Mesenchymal stem cell (in vitro differentiated cells and primary cell): ENCODE measurements at regions not wholly inside any gene's neighbourhood (a gene's known extent, or its start where the extent isn't known, plus 50 kb on each side); places are given as distances from the start of the nearest gene placed in this dataset.

Experiments used
- DNase-seq: peaks from one replicate; pipeline ENCODE4 v3.0.0-alpha.2; 2013
- H2AFZ ChIP-seq: one replicate; pipeline ENCODE4 v1.6.1; 2013; ENCODE audit warnings: low read depth, mild to moderate bottlenecking, control low read depth, inconsistent platforms, low read length, moderate library complexity
- H2AK5ac ChIP-seq: 2 replicates; pipeline ENCODE4 v1.6.1; 2013; ENCODE audit warnings: low read length, moderate library complexity, mild to moderate bottlenecking, inconsistent platforms; ENCODE audit not compliant: severe bottlenecking
- H2BK120ac ChIP-seq: one replicate; pipeline ENCODE4 v1.6.1; 2013; ENCODE audit warnings: low read depth, mild to moderate bottlenecking, inconsistent platforms, low read length, moderate library complexity
- H2BK12ac ChIP-seq, 2 experiments: one replicate each; pipeline ENCODE4 v1.6.1; 2013; ENCODE audit warnings: inconsistent platforms in 2 of 2, low read length in 2 of 2, mild to moderate bottlenecking in 2 of 2, moderate library complexity in 2 of 2, control low read depth in 1 of 2
- H2BK15ac ChIP-seq: one replicate; pipeline ENCODE4 v1.6.1; 2013; ENCODE audit warnings: mild to moderate bottlenecking, low read depth, inconsistent platforms; ENCODE audit not compliant: poor library complexity, severe bottlenecking
- H2BK5ac ChIP-seq: 2 replicates; pipeline ENCODE4 v1.6.1; 2013; ENCODE audit warnings: low read depth, mild to moderate bottlenecking, low read length, control low read depth, inconsistent platforms; ENCODE audit not compliant: poor library complexity, severe bottlenecking
- H3K14ac ChIP-seq, 2 experiments: one replicate each; pipeline ENCODE4 v1.6.1; 2013; ENCODE audit warnings: inconsistent platforms in 2 of 2, low read length in 2 of 2, control low read depth in 1 of 2, mild to moderate bottlenecking in 1 of 2, moderate library complexity in 1 of 2
- H3K18ac ChIP-seq, 2 experiments: one replicate each; pipeline ENCODE4 v1.6.1; 2013; ENCODE audit warnings: inconsistent platforms in 2 of 2, low read length in 2 of 2, control low read depth in 1 of 2, low read depth in 1 of 2, mild to moderate bottlenecking in 1 of 2
- H3K23ac ChIP-seq, 2 experiments: one replicate each; pipeline ENCODE4 v1.6.1; 2013; ENCODE audit warnings: inconsistent platforms in 2 of 2, low read length in 2 of 2, mild to moderate bottlenecking in 2 of 2, moderate library complexity in 2 of 2, control low read depth in 1 of 2
- H3K27ac ChIP-seq: 2 replicates; pipeline ENCODE4 v1.5.1; 2013; ENCODE audit warnings: mild to moderate bottlenecking, moderate library complexity, low read length, control low read depth, inconsistent platforms; ENCODE audit not compliant: poor library complexity, severe bottlenecking
- H3K27me3 ChIP-seq, 2 experiments: 2 replicates each; pipeline versions ENCODE4 v1.6.1 to v1.7.0; 2013; ENCODE audit warnings: low read length in 2 of 2, mild to moderate bottlenecking in 2 of 2, moderate library complexity in 2 of 2, control low read depth in 1 of 2, inconsistent platforms in 1 of 2; ENCODE audit not compliant: control insufficient read depth in 1 of 2, insufficient read depth in 1 of 2
- H3K36me3 ChIP-seq, 2 experiments: 2 replicates each; pipeline versions ENCODE4 v1.6.1 to v1.7.0; 2013; ENCODE audit warnings: low read length in 2 of 2, control low read depth in 1 of 2, inconsistent platforms in 1 of 2, low read depth in 1 of 2, mild to moderate bottlenecking in 1 of 2; ENCODE audit not compliant: insufficient read depth in 2 of 2, control insufficient read depth in 1 of 2
- H3K4ac ChIP-seq, 2 experiments: one replicate each; pipeline ENCODE4 v1.6.1; 2013; ENCODE audit warnings: inconsistent platforms in 2 of 2, low read length in 2 of 2, mild to moderate bottlenecking in 2 of 2, moderate library complexity in 2 of 2, control low read depth in 1 of 2, low read depth in 1 of 2
- H3K4me1 ChIP-seq: 2 replicates; pipeline ENCODE4 v1.6.1; 2013; ENCODE audit warnings: low read depth, low read length, control low read depth; ENCODE audit not compliant: control insufficient read depth, insufficient read depth
- H3K4me2 ChIP-seq: 2 replicates; pipeline ENCODE4 v1.6.1; 2013; ENCODE audit warnings: low read length, mild to moderate bottlenecking, inconsistent platforms; ENCODE audit not compliant: poor library complexity, severe bottlenecking
- H3K4me3 ChIP-seq, 2 experiments: 2 replicates each; pipeline versions ENCODE4 v1.5.1 to v1.7.0; 2013; ENCODE audit warnings: low read length in 2 of 2, mild to moderate bottlenecking in 2 of 2, control low read depth in 1 of 2, low read depth in 1 of 2; ENCODE audit not compliant: insufficient read depth in 1 of 2
- H3K79me1 ChIP-seq: replicated peaks from 2 replicates; pipeline ENCODE4 v1.6.1; 2013; ENCODE audit warnings: mild to moderate bottlenecking, control low read depth, low read length, inconsistent platforms; ENCODE audit not compliant: poor library complexity, severe bottlenecking
- H3K9ac ChIP-seq: 2 replicates; pipeline ENCODE4 v1.7.0; 2013; ENCODE audit warnings: mild to moderate bottlenecking, low read length, moderate library complexity
- H3K9me3 ChIP-seq: 2 replicates; pipeline ENCODE4 v1.7.0; 2013; ENCODE audit warnings: mild to moderate bottlenecking, low read length; ENCODE audit not compliant: control insufficient read depth
- H4K8ac ChIP-seq: one replicate; pipeline ENCODE4 v1.6.1; 2013; ENCODE audit warnings: inconsistent platforms, mild to moderate bottlenecking, low read length, moderate library complexity
- H4K91ac ChIP-seq: one replicate; pipeline ENCODE4 v1.6.1; 2013; ENCODE audit warnings: mild to moderate bottlenecking, low read length, inconsistent platforms
- WGBS: methylation state at CpG from one replicate; pipeline ENCODE4 v1.1.7; 2013; ENCODE audit warnings: mixed read lengths; 5-methylcytosine and 5-hydroxymethylcytosine counted together

GRCh38 chr3:43854283-43854682, 163.5 kb downstream of the ABHD5 start:
- H4K91ac ChIP-seq: no peak overlapping the region
- H2BK15ac ChIP-seq: no peak overlapping the region
- H3K79me1 ChIP-seq: no peaks in the 10 kb centered on the region
- no peak overlapping the region for H2AFZ ChIP-seq
- H2AK5ac ChIP-seq: no peak overlapping the region
- no peak overlapping the region for H3K23ac ChIP-seq
- H3K4me2 ChIP-seq: no peak overlapping the region
- no peak overlapping the region for H3K14ac ChIP-seq
- no peak overlapping the region for H3K9ac ChIP-seq
- H2BK120ac ChIP-seq: no peak overlapping the region
- no peak for DNase-seq
- 83% methylated on average over 1 of the region's 2 CpGs for WGBS
- no peaks in the 10 kb centered on the region for H3K36me3 ChIP-seq
- H2BK5ac ChIP-seq: no peak overlapping the region
- no peak overlapping the region for H3K4me3 ChIP-seq
- no peak overlapping the region for H3K18ac ChIP-seq
- no peak overlapping the region for H3K4ac ChIP-seq
- H3K4me1 ChIP-seq: peaks cover 9% of the 10 kb centered on the region
- H4K8ac ChIP-seq: no peak overlapping the region
- H2BK12ac ChIP-seq: no peak overlapping the region
- no peaks in the 10 kb centered on the region for H3K27me3 ChIP-seq
- H3K27ac ChIP-seq: no peak overlapping the region
- no peaks in the 10 kb centered on the region for H3K9me3 ChIP-seq

GRCh38 chr3:43854916-43855315, 164.2 kb downstream of the ABHD5 start:
- no peak overlapping the region for H3K14ac ChIP-seq
- H2BK120ac ChIP-seq: no peak overlapping the region
- H3K4me1 ChIP-seq: peaks cover 9% of the 10 kb centered on the region
- no peak overlapping the region for H2AK5ac ChIP-seq
- no peak overlapping the region for H2BK5ac ChIP-seq
- H3K18ac ChIP-seq: no peak overlapping the region
- no peak overlapping the region for H4K8ac ChIP-seq
- no peak overlapping the region for H4K91ac ChIP-seq
- H3K4me3 ChIP-seq: no peak overlapping the region
- no peaks in the 10 kb centered on the region for H3K27me3 ChIP-seq
- no peak overlapping the region for H2BK15ac ChIP-seq
- peak overlapping the region in 1 of 2 experiments; percentile 1 for H3K23ac ChIP-seq
- H3K4ac ChIP-seq: no peak overlapping the region
- H3K4me2 ChIP-seq: no peak overlapping the region
- no peak overlapping the region for H2AFZ ChIP-seq
- WGBS: 73% methylated on average over 6 of the region's 6 CpGs
- no peak overlapping the region for H2BK12ac ChIP-seq
- no peak overlapping the region for H3K9ac ChIP-seq
- no peaks in the 10 kb centered on the region for H3K9me3 ChIP-seq
- DNase-seq: no peak
- no peak overlapping the region for H3K27ac ChIP-seq
- H3K36me3 ChIP-seq: no peaks in the 10 kb centered on the region
- no peaks in the 10 kb centered on the region for H3K79me1 ChIP-seq

- Histone ChIP-seq H3K4me3 (no peak overlapping the region), H3K18ac (no peak overlapping the region), H3K14ac (no peak overlapping the region), H3K79me1 (no peaks in the 10 kb centered on the region), H3K27me3 (no peaks in the 10 kb centered on the region), H2BK12ac (no peak overlapping the region), H3K36me3 (no peaks in the 10 kb centered on the region), H3K9ac (no peak overlapping the region), H3K9me3 (no peaks in the 10 kb centered on the region), H2AK5ac (no peak overlapping the region), H2BK15ac (no peak overlapping the region), H3K27ac (no peak overlapping the region), H3K4ac (no peak overlapping the region), H2AFZ (no peak overlapping the region), H2BK120ac (no peak overlapping the region), H3K4me1 (peaks cover 9% of the 10 kb centered on the region), H3K4me2 (no peak overlapping the region), H3K23ac (no peak overlapping the region), H2BK5ac (no peak overlapping the region), H4K8ac (no peak overlapping the region), H4K91ac (no peak overlapping the region)
- 32% methylated on average over 3 of the region's 3 CpGs for WGBS
- peak; percentile 55 for DNase-seq
Observed at GRCh38 chr3:43855674-43856299, 165.0 kb downstream of the ABHD5 start.

- H2BK15ac ChIP-seq: no peak overlapping the region
- H2AK5ac ChIP-seq: no peak overlapping the region
- H3K4me2 ChIP-seq: no peak overlapping the region
- no peak overlapping the region for H2BK5ac ChIP-seq
- no peaks in the 10 kb centered on the region for H3K9me3 ChIP-seq
- no peak overlapping the region for H4K8ac ChIP-seq
- H2BK120ac ChIP-seq: no peak overlapping the region
- H3K4me1 ChIP-seq: peaks cover 9% of the 10 kb centered on the region
- no peak overlapping the region for H3K23ac ChIP-seq
- no peaks in the 10 kb centered on the region for H3K27me3 ChIP-seq
- no peak overlapping the region for H2AFZ ChIP-seq
- H3K9ac ChIP-seq: no peak overlapping the region
- H3K4me3 ChIP-seq: no peak overlapping the region
- H3K4ac ChIP-seq: no peak overlapping the region
- DNase-seq: no peak
- H3K27ac ChIP-seq: no peak overlapping the region
- no peak overlapping the region for H4K91ac ChIP-seq
- H2BK12ac ChIP-seq: no peak overlapping the region
- H3K36me3 ChIP-seq: no peaks in the 10 kb centered on the region
- H3K79me1 ChIP-seq: no peaks in the 10 kb centered on the region
- WGBS: 97% methylated on average over 7 of the region's 7 CpGs
- no peak overlapping the region for H3K18ac ChIP-seq
- H3K14ac ChIP-seq: no peak overlapping the region
Observed at GRCh38 chr3:43856351-43856750, 165.6 kb downstream of the ABHD5 start.
